ENCODE measurements at regions not wholly inside any gene's neighbourhood (a gene's known extent, or its start where the extent isn't known, plus 50 kb on each side); places are given as distances from the start of the nearest gene placed in this dataset.

GRCh38 chr12:47014474-47014873 lies 64.9 kb upstream of the PCED1B start:
- TF ChIP-seq POLR2A (IDR thresholded peaks at IDR 0.05; ENCODE audit: low read depth) (no peak), CTCF (IDR thresholded peaks at IDR 0.05) (no peak), POLR2AphosphoS5 (IDR thresholded peaks at IDR 0.05) (no peak)

All from esophagus muscularis mucosa (tissue), 3 donors.